T-helper 2 cell treated with Interferon-gamma antibody and Interleukin-4, amounts not matched to agents 5 μg/mL and 100 μg/mL, for 36 hours (primary cell): ENCODE measurements at regions not wholly inside any gene's neighbourhood (a gene's known extent, or its start where the extent isn't known, plus 50 kb on each side); places are given as distances from the start of the nearest gene placed in this dataset.

ENCODE experiments used
- DNase-seq: peaks from one replicate; pipeline ENCODE4 v3.0.0; 2021; ENCODE audit warnings: low spot score
- H3K27ac Mint-ChIP-seq: one replicate; pipeline ENCODE4 v1.8.0; 2021; ENCODE audit warnings: mild to moderate bottlenecking, mixed read lengths
- H3K27me3 Mint-ChIP-seq: one replicate; pipeline ENCODE4 v1.8.0; 2021; ENCODE audit warnings: low read depth, mixed read lengths
- H3K36me3 Mint-ChIP-seq: one replicate; pipeline ENCODE4 v1.8.0; 2021; ENCODE audit warnings: low read depth, mixed read lengths
- H3K4me1 Mint-ChIP-seq: one replicate; pipeline ENCODE4 v1.8.0; 2021; ENCODE audit warnings: low read depth, mixed read lengths
- H3K4me3 Mint-ChIP-seq: one replicate; pipeline ENCODE4 v1.8.0; 2022; ENCODE audit warnings: mild to moderate bottlenecking, moderate library complexity, mixed read lengths
- H3K9me3 Mint-ChIP-seq: one replicate; pipeline ENCODE4 v1.8.0; 2021; ENCODE audit warnings: mixed read lengths

DNA sequence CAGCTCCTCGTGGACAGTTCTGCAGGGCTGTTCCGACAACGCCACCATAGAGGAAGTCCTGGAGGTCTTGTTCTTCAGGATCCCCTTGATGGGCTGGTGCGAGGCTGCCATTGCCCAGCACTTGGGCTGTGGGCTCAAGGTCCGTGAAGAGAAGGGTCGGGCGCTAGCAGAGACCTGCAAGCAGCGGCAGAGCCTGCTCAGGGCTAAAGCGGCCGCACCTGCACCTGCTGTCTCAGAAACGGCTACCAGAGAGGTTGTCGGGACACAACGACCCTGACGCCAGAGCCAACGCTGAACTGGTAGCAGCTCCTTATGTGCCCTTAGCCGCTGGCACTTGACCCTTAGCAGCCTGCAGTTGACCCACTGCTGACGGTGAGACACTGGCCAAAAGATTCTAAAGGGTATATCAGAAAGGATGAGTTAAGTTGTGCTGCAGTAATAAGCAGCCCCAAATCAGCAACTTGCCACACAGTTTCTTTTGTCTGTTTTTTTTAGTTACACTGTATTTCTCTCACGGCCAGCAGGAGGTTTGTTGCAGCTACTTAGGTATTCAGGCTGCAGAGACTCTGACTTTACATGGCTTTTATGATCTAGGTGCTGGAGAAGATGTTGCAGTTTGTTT, 55.5 kb upstream of the ST6GAL2 start:
- no peaks in the 10 kb centered on the region for H3K4me1 Mint-ChIP-seq

DNA sequence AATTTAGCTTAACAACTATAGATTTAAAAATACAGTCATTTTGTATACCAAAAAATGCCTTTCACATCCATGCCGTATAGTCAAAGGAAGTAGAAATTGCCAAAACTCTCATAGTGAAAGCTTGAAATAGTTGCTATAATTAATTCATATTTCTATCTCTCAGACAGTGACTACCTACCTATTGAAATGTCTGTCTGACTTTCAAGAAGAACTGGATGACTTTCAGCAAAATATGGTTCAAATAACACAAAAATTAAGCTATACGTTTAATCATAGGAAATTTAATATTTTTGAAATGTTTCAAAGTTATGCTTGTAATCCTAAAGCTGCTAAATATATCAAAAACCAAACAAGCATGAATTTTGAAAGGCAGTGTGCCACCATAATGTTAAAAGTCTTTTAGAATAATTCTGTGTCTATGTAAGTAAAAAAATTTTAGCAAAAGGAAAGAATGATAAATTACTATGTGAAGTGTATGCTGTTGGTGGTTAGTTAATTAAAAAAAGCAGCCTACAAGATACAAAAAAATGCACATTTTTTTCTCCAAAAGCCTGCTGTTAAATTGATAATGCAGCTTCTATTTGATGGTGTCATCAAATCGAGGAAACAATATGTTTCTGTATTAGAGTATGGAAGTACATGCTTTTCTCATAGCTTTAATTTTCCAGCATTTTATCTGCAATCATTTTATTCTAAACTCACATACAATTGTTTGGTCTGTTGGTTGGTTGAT, 57.7 kb upstream of the ST6GAL2 start:
- Mint-ChIP-seq H3K27me3 (no peaks in the 10 kb centered on the region), H3K4me3 (no peak overlapping the region), H3K4me1 (no peaks in the 10 kb centered on the region), H3K27ac (no peak overlapping the region), H3K9me3 (peaks cover 12% of the 10 kb centered on the region), H3K36me3 (no peaks in the 10 kb centered on the region)
- no peak for DNase-seq

More for the DNA sequence above, 55.5 kb upstream of the ST6GAL2 start:
- Mint-ChIP-seq H3K9me3 (peaks cover 12% of the 10 kb centered on the region), H3K27me3 (no peaks in the 10 kb centered on the region), H3K36me3 (no peaks in the 10 kb centered on the region), H3K27ac (no peak overlapping the region), H3K4me3 (no peak overlapping the region)
- no peak for DNase-seq

DNA sequence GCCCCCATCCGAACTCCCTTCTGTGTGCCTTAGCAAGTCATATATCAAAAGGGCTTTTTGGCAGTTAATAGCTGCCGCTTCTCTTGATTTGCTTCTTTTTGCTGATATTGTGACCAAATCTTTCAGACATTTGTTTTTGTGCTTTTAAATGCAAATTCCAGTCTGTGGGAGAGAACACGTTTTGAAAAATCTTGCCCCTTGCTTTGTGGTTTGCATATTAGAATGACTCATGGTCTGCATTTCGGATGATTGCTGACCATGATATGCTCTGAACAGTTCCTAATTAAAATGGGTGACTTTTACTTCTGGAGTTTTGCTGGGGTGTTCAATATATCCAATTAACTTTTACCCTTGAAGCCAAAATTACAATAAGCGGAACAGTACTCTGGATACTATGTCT, 58.2 kb upstream of the ST6GAL2 start:
- Mint-ChIP-seq H3K4me1 (no peaks in the 10 kb centered on the region), H3K9me3 (peaks cover 12% of the 10 kb centered on the region), H3K27ac (no peak overlapping the region), H3K36me3 (no peaks in the 10 kb centered on the region), H3K4me3 (no peak overlapping the region), H3K27me3 (no peaks in the 10 kb centered on the region)
- DNase-seq, result no peak

DNA sequence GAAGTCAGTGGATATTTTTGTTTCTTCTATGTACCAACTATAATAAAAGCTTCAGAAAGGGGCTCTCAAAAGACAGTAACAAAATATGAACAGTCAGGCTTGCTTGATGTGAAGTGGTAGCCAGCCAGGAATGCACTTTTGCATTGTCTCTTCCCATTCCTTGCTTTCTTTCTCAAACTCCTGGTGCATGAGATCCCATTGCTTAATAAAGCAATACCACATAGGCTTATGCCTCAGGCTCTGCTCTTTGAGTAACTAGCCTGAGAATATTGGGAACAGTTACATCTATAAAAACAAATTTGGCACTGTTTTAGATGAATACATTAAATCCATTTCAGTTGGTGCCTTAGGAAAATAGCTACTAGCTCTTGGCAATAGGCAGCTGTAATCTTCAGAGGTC, 62.6 kb upstream of the ST6GAL2 start:
- DNase-seq, result no peak
- H3K27me3 Mint-ChIP-seq, result no peaks in the 10 kb centered on the region
- no peak overlapping the region for H3K27ac Mint-ChIP-seq
- no peaks in the 10 kb centered on the region for H3K36me3 Mint-ChIP-seq
- no peak overlapping the region for H3K4me3 Mint-ChIP-seq
- no peaks in the 10 kb centered on the region for H3K4me1 Mint-ChIP-seq
- H3K9me3 Mint-ChIP-seq, result peaks cover 3% of the 10 kb centered on the region

DNA sequence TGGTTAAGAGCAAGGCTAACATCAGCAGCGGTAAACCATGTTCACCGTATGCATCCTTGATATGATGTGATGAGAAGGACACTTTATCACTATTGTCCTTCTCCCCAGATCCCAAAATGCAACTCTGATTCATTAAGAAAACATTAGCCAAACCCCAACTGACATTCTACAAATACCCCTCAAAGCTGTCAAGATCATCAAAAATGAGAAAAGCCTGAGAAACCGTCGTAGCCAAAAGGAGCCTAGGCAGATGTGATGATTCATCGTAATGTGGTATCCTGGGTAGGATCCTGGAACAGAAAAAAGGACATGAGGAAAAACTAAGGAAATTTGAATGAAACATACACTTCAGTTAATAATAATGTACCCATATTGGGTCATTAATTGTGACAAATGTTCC, 67.3 kb upstream of the ST6GAL2 start:
- Mint-ChIP-seq H3K4me3 (no peak overlapping the region), H3K27me3 (no peaks in the 10 kb centered on the region), H3K4me1 (no peaks in the 10 kb centered on the region), H3K36me3 (no peaks in the 10 kb centered on the region), H3K27ac (no peak overlapping the region), H3K9me3 (no peaks in the 10 kb centered on the region)
- no peak for DNase-seq

DNA sequence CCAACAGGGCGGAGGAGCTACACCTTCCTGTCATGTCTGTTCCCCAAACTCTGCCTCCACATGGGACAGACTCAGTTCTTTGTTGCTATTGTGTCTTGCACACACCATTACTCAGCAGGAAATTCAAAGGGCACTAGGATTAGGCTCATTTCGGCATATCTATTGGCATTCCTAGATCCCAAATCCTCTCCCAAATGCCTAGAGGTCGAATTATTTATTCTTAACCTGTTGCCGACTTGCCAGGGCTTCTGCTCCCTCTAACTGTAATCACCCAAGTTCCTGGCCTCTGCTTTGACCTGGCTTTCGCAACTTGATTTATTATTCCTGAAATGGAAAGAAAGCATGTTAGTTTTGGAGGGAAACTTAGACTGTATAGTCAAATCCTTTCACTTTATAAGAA, 67.8 kb upstream of the ST6GAL2 start:
- Mint-ChIP-seq H3K27me3 (no peaks in the 10 kb centered on the region), H3K4me3 (no peak overlapping the region), H3K27ac (no peak overlapping the region), H3K4me1 (no peaks in the 10 kb centered on the region), H3K36me3 (no peaks in the 10 kb centered on the region), H3K9me3 (no peaks in the 10 kb centered on the region)
- DNase-seq, result no peak

DNA sequence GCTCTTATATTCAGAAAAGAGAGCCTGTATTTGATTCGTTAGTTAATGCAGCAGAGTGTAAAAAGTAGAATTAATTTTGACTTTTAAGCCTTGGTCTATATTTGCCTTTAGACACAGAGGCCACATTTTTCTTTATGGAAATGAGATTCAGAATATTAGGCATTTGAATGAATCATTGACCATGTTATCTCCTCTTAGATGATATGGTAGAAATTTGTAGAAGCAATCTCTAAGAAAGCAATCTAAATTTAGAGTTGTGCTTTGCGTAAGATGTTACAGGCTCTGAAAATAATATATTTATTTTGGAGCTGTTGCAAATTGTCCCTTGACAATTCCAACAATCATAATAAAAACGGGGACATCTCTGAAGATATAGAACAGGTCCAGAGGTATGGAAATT, 68.3 kb upstream of the ST6GAL2 start:
- Mint-ChIP-seq H3K9me3 (no peaks in the 10 kb centered on the region), H3K27ac (no peak overlapping the region), H3K27me3 (no peaks in the 10 kb centered on the region), H3K4me1 (no peaks in the 10 kb centered on the region), H3K4me3 (no peak overlapping the region), H3K36me3 (no peaks in the 10 kb centered on the region)
- DNase-seq, result no peak

DNA sequence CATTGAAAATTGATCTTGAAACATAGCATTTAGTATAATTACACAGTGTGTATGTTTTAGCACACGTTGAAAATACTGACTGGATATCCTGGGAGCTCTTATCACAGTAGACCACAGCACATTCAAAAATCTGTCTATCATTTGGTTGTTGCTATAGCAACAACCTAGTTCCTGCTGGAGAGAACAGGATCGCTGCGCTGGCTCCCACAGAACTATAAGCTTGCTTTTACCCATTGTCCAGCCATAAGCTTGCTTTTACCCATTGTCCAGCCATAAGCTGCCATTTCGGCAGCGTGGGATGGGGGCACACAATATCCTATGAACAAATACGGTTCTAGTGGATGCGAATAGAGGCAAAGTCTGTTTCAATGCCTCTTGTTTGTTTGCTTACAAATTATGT, 70.4 kb upstream of the ST6GAL2 start:
- H3K4me3 Mint-ChIP-seq, result no peak overlapping the region
- H3K27me3 Mint-ChIP-seq, result no peaks in the 10 kb centered on the region
- H3K9me3 Mint-ChIP-seq, result no peaks in the 10 kb centered on the region
- H3K4me1 Mint-ChIP-seq, result no peaks in the 10 kb centered on the region
- no peaks in the 10 kb centered on the region for H3K36me3 Mint-ChIP-seq
- DNase-seq, result no peak
- H3K27ac Mint-ChIP-seq, result no peak overlapping the region

DNA sequence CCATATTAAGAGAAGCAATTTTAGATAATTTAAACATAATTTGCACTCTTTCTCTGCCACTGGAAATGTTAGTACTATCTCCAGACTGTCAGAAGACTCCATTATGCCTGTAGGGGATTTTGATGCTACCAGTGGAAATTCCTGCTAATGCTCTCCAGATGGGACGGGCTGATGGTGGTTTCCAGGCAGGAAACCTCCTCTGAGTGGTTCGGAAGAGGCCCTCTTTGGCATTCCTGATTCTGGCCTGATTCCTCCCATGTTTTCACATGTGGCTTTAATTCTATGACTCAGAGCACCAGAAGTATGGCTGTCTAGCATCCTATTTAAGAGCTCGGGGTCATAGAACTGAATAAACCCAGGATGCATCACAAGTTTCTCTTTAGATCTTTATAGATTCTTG, 70.9 kb upstream of the ST6GAL2 start:
- no peak for DNase-seq
- H3K4me3 Mint-ChIP-seq, result no peak overlapping the region
- no peak overlapping the region for H3K27ac Mint-ChIP-seq
- no peaks in the 10 kb centered on the region for H3K36me3 Mint-ChIP-seq
- no peaks in the 10 kb centered on the region for H3K4me1 Mint-ChIP-seq
- H3K9me3 Mint-ChIP-seq, result no peaks in the 10 kb centered on the region
- H3K27me3 Mint-ChIP-seq, result no peaks in the 10 kb centered on the region

DNA sequence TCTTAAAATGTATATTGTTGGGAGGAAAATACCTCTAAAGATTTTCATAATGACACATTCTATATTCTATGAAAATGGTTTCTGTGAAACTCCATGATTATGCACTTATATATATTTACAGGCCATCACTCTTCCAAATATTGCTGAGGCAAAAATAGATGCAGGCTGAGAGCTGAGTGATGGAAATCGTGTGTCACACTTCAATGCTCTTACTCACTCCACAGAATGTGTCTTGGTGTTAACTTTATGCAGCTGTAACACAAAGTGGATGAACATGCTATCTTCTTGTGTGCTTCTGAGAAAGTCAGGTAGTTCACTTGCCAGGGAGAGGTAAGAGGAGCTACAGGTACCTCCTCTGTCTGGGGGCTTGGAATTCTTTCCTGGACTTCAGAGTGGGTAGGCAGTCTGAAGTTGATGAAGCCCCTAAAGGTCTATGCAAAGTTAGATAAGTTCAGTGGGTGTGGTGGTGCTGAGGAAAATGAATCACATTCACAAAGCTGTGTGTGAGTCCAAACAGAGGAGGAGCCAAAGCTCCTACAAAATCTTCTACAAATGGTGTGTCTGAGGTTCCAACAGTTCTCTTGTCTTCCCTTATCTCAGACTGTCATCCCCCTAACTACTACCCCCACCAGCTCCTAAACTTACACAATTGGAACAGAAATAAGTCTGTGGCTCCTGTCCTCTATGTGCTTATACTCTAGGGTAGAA, 74.2 kb upstream of the ST6GAL2 start:
- Mint-ChIP-seq H3K4me3 (no peak overlapping the region), H3K9me3 (no peaks in the 10 kb centered on the region), H3K27ac (no peak overlapping the region), H3K36me3 (no peaks in the 10 kb centered on the region), H3K4me1 (no peaks in the 10 kb centered on the region), H3K27me3 (no peaks in the 10 kb centered on the region)
- no peak for DNase-seq

DNA sequence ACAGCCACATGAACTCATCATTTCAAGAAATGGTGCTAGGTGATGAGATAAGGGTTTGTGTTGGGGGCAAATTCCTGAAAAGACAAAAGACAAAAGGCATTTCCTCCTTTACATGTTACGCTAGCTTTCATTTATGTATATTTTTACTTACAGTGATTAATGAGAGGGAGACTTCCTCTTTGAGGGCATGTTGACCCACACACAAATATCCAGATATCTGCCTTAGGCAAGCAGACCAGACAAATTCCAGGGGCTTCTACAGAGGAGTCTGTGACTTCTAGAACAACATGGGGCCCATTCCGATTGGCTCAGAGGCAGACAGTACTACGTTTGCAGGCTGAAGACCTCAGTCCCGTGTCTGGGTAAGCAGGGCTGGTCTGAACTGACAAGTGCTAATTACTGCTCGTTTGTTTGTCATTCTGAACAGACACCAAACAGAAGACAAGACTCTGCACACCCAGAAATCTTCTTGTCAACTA, 74.8 kb upstream of the ST6GAL2 start:
- no peak for DNase-seq
- no peak overlapping the region for H3K4me3 Mint-ChIP-seq
- no peaks in the 10 kb centered on the region for H3K36me3 Mint-ChIP-seq
- H3K27me3 Mint-ChIP-seq, result no peaks in the 10 kb centered on the region
- no peaks in the 10 kb centered on the region for H3K9me3 Mint-ChIP-seq
- no peak overlapping the region for H3K27ac Mint-ChIP-seq
- no peaks in the 10 kb centered on the region for H3K4me1 Mint-ChIP-seq

DNA sequence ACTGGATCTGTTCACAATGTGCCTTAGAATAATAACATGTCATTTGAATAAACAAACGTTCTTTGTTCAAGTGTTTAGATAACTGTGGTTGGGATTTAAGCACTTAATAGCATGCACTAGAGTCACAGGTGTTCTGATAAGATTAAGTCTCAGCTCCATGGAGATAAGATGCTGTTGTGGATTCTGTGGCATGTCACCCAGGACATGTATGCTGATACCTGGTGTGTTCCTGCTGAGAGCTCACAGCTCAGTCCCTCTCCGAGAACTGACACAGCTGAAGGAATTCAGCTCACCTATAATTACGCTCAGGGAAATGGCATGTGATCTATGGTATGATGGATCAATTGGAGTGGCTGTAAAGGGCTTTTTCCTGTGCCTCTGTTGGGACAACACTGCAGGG, 75.4 kb upstream of the ST6GAL2 start:
- no peak overlapping the region for H3K4me3 Mint-ChIP-seq
- H3K4me1 Mint-ChIP-seq, result no peaks in the 10 kb centered on the region
- DNase-seq, result no peak
- no peaks in the 10 kb centered on the region for H3K36me3 Mint-ChIP-seq
- no peaks in the 10 kb centered on the region for H3K9me3 Mint-ChIP-seq
- no peak overlapping the region for H3K27ac Mint-ChIP-seq
- no peaks in the 10 kb centered on the region for H3K27me3 Mint-ChIP-seq

DNA sequence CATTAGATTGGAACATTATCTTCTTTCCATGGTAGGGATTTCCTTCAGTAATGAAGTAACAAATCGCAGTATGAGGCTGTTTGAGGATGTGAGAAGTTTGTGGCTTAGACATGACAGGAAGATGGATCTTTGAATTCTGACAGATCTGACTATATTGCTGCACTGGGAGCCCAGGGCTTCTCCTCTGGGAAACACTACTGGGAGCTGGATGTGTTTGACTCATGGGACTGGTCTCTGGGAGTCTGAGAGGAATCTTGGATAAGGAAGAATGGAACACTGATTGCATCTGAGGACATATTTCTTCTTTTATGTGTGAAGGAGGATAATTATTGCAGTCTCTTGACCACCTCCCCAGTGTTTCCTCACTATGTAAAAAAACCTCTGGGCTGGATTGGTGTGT, 77.2 kb upstream of the ST6GAL2 start:
- H3K27ac Mint-ChIP-seq, result no peak overlapping the region
- DNase-seq, result no peak

DNA sequence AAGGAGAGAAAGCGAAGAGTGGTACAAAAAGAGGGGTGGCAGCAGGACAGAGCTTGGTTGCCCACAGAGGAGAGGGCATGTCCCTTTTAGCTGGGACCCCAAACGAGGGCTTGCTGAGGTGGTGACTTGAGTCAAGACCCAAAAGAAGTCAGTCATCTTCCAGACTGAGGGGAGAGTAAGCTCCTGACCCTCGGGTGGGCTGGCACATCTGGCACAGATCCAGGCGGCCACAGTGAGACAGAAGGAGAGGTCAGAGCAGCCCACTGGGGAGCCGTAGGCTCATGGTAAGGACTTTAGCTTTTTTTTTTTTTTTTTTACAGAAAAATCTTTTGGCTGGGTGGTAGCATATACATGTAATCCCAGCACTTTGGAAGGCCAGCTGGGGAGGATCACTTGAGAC, 77.9 kb upstream of the ST6GAL2 start:
- H3K4me1 Mint-ChIP-seq, result no peaks in the 10 kb centered on the region

More for the DNA sequence above, 77.2 kb upstream of the ST6GAL2 start:
- no peaks in the 10 kb centered on the region for H3K4me1 Mint-ChIP-seq
- H3K4me3 Mint-ChIP-seq, result no peak overlapping the region
- no peaks in the 10 kb centered on the region for H3K36me3 Mint-ChIP-seq
- H3K27me3 Mint-ChIP-seq, result no peaks in the 10 kb centered on the region
- no peaks in the 10 kb centered on the region for H3K9me3 Mint-ChIP-seq

More for the DNA sequence above, 77.9 kb upstream of the ST6GAL2 start:
- Mint-ChIP-seq H3K4me3 (no peak overlapping the region), H3K9me3 (no peaks in the 10 kb centered on the region), H3K27me3 (no peaks in the 10 kb centered on the region), H3K27ac (no peak overlapping the region), H3K36me3 (no peaks in the 10 kb centered on the region)
- no peak for DNase-seq
